Endothelial cell of umbilical vein (primary cell): ENCODE measurements at regions not wholly inside any gene's neighbourhood (a gene's known extent, or its start where the extent isn't known, plus 50 kb on each side); places are given as distances from the start of the nearest gene placed in this dataset.

Source experiments
- CTCF ChIP-seq, 2 donors: IDR thresholded peaks; 1 replicate in 1 of 2; 2 replicates in 1 of 2; pipeline ENCODE4 v1.5.1; 2011; ENCODE audit warnings: low read length in 2 of 2, mild to moderate bottlenecking in 2 of 2, moderate library complexity in 2 of 2, control low read depth in 1 of 2, inconsistent platforms in 1 of 2, low read depth in 1 of 2; ENCODE audit not compliant: insufficient read depth in 1 of 2; ENCODE audit errors: extremely low read depth in 1 of 2
- EZH2 ChIP-seq: IDR thresholded peaks from 2 replicates; pipeline ENCODE4 v1.6.1; 2012; ENCODE audit warnings: borderline replicate concordance, low read depth, mild to moderate bottlenecking, moderate library complexity, low read length, inconsistent platforms; ENCODE audit not compliant: severe bottlenecking
- JUN ChIP-seq: IDR thresholded peaks from 2 replicates; pipeline ENCODE4 v1.6.1; 2011; ENCODE audit warnings: borderline replicate concordance, low read depth; ENCODE audit not compliant: insufficient read length, insufficient read depth
- POLR2A ChIP-seq: IDR thresholded peaks from 2 replicates; pipeline ENCODE4 v1.6.1; 2012; ENCODE audit warnings: low read depth, mild to moderate bottlenecking, control low read depth, low read length
- POLR2AphosphoS5 ChIP-seq: IDR thresholded peaks from 2 replicates; pipeline ENCODE4 v1.6.1; 2012; ENCODE audit warnings: low read depth, mild to moderate bottlenecking, control low read depth, low read length, moderate library complexity; ENCODE audit not compliant: insufficient read depth

- TF ChIP-seq CTCF (IDR thresholded peaks at IDR 0.05; ENCODE audit: extremely low read depth in 1 of 2, insufficient read depth in 1 of 2, low read depth in 1 of 2, low read length in 2 of 2), result peak; percentile 15 to 43
- no peak for TF ChIP-seq POLR2A
- no peak for TF ChIP-seq POLR2AphosphoS5
- no peak for TF ChIP-seq EZH2
- TF ChIP-seq JUN, result no peak
Measured at GRCh38 chr11:43576803-43577521, 103.6 kb upstream of the HSD17B12 start.
